Thyroid gland (tissue), 4 donors: ENCODE measurements at regions not wholly inside any gene's neighbourhood (a gene's known extent, or its start where the extent isn't known, plus 50 kb on each side); places are given as distances from the start of the nearest gene placed in this dataset.

ENCODE experiments used
- DNase-seq, 2 donors: peaks; one replicate each; pipeline ENCODE4 v3.0.0-alpha.2; 2019
- H3K27ac ChIP-seq, 3 donors: fragments of 200-600 bp; sonication (generic); 1 replicate in 2 of 3; 2 replicates in 1 of 3; pipeline ENCODE4 v1.5.1; 2016 to 2019; ENCODE audit warnings: mild to moderate bottlenecking in 1 of 3, moderate library complexity in 1 of 3
- H3K27me3 ChIP-seq: fragments of 200-600 bp; sonication (generic); one replicate; pipeline ENCODE4 v1.5.1; 2019
- H3K36me3 ChIP-seq, 2 donors: fragments of 200-600 bp; sonication (generic); one replicate each; pipeline ENCODE4 v1.5.1; 2016 to 2019
- H3K4me1 ChIP-seq, 2 donors: fragments of 200-600 bp; sonication (generic); one replicate each; pipeline ENCODE4 v1.5.1; 2017 to 2019
- H3K4me3 ChIP-seq, 3 donors: fragments of 200-600 bp; sonication (generic); replicated peaks in 1 of 3; 1 replicate in 2 of 3; 2 replicates in 1 of 3; pipeline ENCODE4 v1.5.1; 2016; ENCODE audit warnings: mild to moderate bottlenecking in 1 of 3
- H3K9me3 ChIP-seq: fragments of 200-600 bp; sonication (generic); one replicate; pipeline ENCODE4 v1.5.1; 2017
- CTCF ChIP-seq, 6 experiments: fragments of 200-600 bp in 3 of 6; fragments of 450-650 bp in 3 of 6; sonication (generic) in 3 of 6; IDR thresholded peaks; one replicate each; pipeline ENCODE4 v1.5.1; 2016 to 2019; ENCODE audit warnings: antibody characterized with exemption in 6 of 6, mild to moderate bottlenecking in 2 of 6, inconsistent platforms in 1 of 6, moderate library complexity in 1 of 6
- POLR2A ChIP-seq, 2 donors: fragments of 450-650 bp; IDR thresholded peaks; one replicate each; pipeline ENCODE4 v1.6.1; 2017; ENCODE audit warnings: antibody characterized with exemption in 2 of 2, mild to moderate bottlenecking in 2 of 2, moderate library complexity in 1 of 2
- WGBS, 2 donors: methylation state at CpG; one replicate each; pipeline ENCODE4 v1.1.5; 2017; 5-methylcytosine and 5-hydroxymethylcytosine counted together
- intact Hi-C: fragments of 100-400 bp; cut with DNase I; formaldehyde crosslinking; loops from one replicate; pipeline ENCODE4 v1.15.1; 2023

GRCh38 chr2:58612973-58613372, 371.8 kb upstream of the FANCL start:
- Histone ChIP-seq H3K36me3 (no peaks in the 10 kb centered on the region), H3K9me3 (no peaks in the 10 kb centered on the region), H3K4me3 (no peak overlapping the region), H3K4me1 (no peaks in the 10 kb centered on the region), H3K27me3 (no peaks in the 10 kb centered on the region), H3K27ac (no peak overlapping the region)
- WGBS, 2 donors: 79 to 85% methylated on average over 6 of the region's 6 CpGs
- no peak for DNase-seq
- intact Hi-C loops: no loop called here
- TF ChIP-seq CTCF (IDR thresholded peaks at IDR 0.05): no peak
- no peak for TF ChIP-seq POLR2A (IDR thresholded peaks at IDR 0.05)

- no peak for DNase-seq
- Histone ChIP-seq H3K36me3 (no peaks in the 10 kb centered on the region), H3K4me3 (no peak overlapping the region), H3K27ac (no peak overlapping the region), H3K27me3 (no peaks in the 10 kb centered on the region), H3K4me1 (no peaks in the 10 kb centered on the region), H3K9me3 (no peaks in the 10 kb centered on the region)
- TF ChIP-seq CTCF (IDR thresholded peaks at IDR 0.05): no peak
- no peak for TF ChIP-seq POLR2A (IDR thresholded peaks at IDR 0.05)
- 76 to 81% methylated on average over 1 of the region's 1 CpG for WGBS, 2 donors
- intact Hi-C loops: no loop called here
Observed at GRCh38 chr2:58609326-58609725, 368.2 kb upstream of the FANCL start.

- no peak for DNase-seq
- no peaks in the 10 kb centered on the region for H3K36me3 ChIP-seq
- H3K4me3 ChIP-seq: no peak overlapping the region
- intact Hi-C loops: no loop called here
- H3K27me3 ChIP-seq: no peaks in the 10 kb centered on the region
- H3K9me3 ChIP-seq: no peaks in the 10 kb centered on the region
- TF ChIP-seq POLR2A (IDR thresholded peaks at IDR 0.05) (no peak), CTCF (IDR thresholded peaks at IDR 0.05) (no peak)
- WGBS, 2 donors: 76 to 84% methylated on average over 1 of the region's 1 CpG
- no peak overlapping the region for H3K27ac ChIP-seq
- no peaks in the 10 kb centered on the region for H3K4me1 ChIP-seq
Observed at GRCh38 chr2:58608146-58608545, 367.0 kb upstream of the FANCL start.

- DNase-seq: no peak
- TF ChIP-seq CTCF (IDR thresholded peaks at IDR 0.05): no peak
- no peak for TF ChIP-seq POLR2A (IDR thresholded peaks at IDR 0.05)
- H3K4me1 ChIP-seq: no peaks in the 10 kb centered on the region
- no peaks in the 10 kb centered on the region for H3K27me3 ChIP-seq
- no peaks in the 10 kb centered on the region for H3K9me3 ChIP-seq
- no peak overlapping the region for H3K4me3 ChIP-seq
- H3K27ac ChIP-seq: no peak overlapping the region
- 83 to 86% methylated on average over 2 of the region's 2 CpGs for WGBS, 2 donors
- H3K36me3 ChIP-seq: no peaks in the 10 kb centered on the region
- intact Hi-C loops: no loop called here
Observed at GRCh38 chr2:58607448-58607847, 366.3 kb upstream of the FANCL start.

- no peaks in the 10 kb centered on the region for H3K36me3 ChIP-seq
- no peak overlapping the region for H3K4me3 ChIP-seq
- no peak for TF ChIP-seq CTCF (IDR thresholded peaks at IDR 0.05)
- no peak for TF ChIP-seq POLR2A (IDR thresholded peaks at IDR 0.05)
- DNase-seq: no peak
- H3K27ac ChIP-seq: no peak overlapping the region
- no peaks in the 10 kb centered on the region for H3K9me3 ChIP-seq
- no peaks in the 10 kb centered on the region for H3K27me3 ChIP-seq
- intact Hi-C loops: no loop called here
- no peaks in the 10 kb centered on the region for H3K4me1 ChIP-seq
Observed at GRCh38 chr2:58606799-58607198, 365.7 kb upstream of the FANCL start.
